ENCODE measurements at regions not wholly inside any gene's neighbourhood (a gene's known extent, or its start where the extent isn't known, plus 50 kb on each side); places are given as distances from the start of the nearest gene placed in this dataset.

DNA sequence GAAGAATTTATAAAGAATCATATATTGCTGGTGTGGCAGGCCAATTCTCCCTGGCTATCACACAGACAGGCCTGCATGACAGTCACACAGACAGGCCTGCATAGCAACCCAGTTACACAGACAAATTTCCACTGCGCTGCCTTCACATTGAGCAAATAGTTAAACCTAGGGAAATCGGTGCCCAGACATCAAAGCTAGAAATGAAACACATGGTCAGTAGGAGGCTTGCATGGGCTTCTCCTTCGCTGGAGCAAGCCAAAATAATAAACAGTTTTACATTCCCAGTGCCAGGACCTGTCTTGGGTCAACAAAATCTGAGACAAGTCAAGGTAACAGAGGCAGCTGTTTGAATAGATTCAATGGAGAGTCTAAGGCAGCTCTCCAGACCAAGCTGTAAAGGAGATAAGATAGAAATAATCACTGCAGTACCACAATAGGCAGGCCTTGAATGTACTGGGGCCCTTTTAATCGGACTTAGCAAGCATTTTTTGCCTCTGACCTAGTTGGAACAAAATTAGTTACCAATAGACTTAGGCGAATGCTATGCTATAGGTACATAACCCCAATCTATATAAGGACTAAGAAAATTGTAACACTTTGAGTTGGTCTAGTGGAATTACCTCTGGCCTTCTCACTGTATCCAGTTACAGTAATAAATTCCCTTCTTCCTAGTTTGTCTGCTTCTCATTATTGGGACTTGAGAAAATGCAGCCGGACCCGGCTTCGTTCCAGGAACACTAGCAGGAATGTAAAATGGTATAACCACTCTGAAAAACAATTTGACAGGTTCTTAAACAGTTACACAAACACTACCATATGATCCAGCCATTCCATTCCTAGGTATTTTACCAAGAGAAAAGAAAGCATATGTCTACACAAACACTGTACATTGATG lies 274.7 kb upstream of the UBE2E2 start:
- DNase-seq = no peak
- H3K36me3 ChIP-seq = no peaks in the 10 kb centered on the region
- H3K4me3 ChIP-seq = no peak overlapping the region
- H3K9me3 ChIP-seq = no peaks in the 10 kb centered on the region
- no peaks in the 10 kb centered on the region for H3K27me3 ChIP-seq

DNA sequence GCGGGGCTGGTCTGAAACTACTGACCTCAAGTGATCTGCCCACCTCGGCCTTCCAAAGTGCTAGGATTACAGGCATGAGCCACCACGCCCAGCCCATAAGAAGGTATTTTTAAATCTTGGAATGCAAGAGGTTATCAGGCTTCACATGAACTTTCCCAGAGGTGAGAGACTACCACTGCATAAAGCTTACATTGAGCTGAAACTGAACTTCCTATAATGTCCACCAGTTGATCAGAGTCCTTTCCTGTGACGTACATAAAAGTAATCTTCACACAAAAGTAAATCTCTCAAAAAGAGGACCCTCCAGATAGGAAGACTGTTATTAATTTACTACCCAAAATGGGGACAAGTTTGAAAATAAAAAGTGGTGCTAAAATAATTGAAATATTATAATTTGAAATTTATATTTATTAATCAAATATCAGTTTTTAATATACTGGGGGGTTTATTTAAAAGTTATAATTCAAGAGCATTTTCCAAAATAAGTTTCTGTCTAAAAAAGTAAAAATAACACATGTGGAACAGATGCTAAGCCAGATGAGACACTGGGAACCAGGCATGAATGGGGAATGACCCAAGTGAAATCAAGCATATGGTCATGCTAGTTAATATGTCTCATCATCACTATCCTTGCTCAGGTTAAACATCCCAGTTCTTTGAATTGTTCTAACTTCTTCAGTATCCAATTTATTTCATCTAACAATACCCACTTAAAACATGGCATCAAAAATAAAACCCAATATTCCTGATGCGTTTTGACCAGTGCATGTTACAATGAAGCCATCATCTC lies 269.9 kb upstream of the UBE2E2 start:
- Histone ChIP-seq H3K9me3 (no peaks in the 10 kb centered on the region), H3K27me3 (no peaks in the 10 kb centered on the region), H3K4me3 (no peak overlapping the region), H3K36me3 (no peaks in the 10 kb centered on the region)
- no peak for DNase-seq

DNA sequence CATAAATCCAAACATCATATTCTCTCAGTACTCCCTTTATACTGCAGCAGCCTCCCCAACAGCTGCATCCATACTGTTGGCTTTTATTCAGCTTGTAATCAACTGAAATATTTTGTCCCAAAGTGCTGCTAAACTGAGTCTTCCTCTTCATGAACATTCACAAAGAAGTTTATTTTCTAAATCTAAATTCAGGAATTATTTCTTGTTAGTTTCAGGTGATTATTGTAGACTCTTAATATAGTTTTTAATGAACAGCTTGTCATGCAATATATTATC lies 269.3 kb upstream of the UBE2E2 start:
- Histone ChIP-seq H3K36me3 (no peaks in the 10 kb centered on the region), H3K4me3 (no peak overlapping the region), H3K27me3 (no peaks in the 10 kb centered on the region), H3K9me3 (no peaks in the 10 kb centered on the region)
- DNase-seq = no peak

DNA sequence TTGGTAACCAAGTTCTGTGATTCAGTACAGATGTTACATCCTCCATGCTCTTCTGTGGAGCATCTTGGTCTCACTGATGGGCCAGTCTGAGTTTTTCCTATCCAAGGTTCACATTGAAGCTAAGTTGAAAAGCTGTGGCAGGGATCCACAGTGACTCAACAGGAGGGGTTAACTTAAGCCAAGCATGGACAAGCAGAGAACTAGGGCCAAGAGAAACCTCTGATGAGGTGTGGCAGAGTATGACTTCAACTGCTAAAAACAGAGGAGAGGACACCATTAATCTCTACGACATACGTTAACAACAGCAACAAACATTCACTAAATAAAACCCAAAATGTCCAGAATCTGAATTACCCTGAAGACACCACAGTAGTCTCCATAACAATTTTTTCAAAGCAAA lies 268.1 kb upstream of the UBE2E2 start:
- no peaks in the 10 kb centered on the region for H3K36me3 ChIP-seq
- H3K27me3 ChIP-seq = no peaks in the 10 kb centered on the region
- DNase-seq = peak; percentile 30
- H3K4me3 ChIP-seq = no peak overlapping the region
- no peaks in the 10 kb centered on the region for H3K9me3 ChIP-seq

DNA sequence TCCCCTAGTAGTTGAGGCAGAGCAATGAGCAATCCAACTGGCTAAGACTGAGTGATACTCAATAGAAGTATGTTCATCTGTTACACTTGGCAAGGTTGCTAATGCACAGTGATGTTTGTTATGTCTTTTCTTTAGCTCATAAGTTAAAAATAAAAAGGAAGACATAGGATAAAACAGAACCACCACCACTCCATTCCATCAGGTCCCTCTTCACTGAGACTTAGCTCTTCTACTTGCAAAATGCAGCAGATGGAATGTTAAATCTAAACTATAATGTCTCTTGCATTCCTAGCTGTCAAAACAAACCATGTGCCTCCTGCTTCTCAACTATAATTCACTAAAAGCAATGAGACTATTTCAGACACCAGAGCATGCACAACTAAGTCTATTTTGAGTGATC lies 265.6 kb upstream of the UBE2E2 start:
- no peaks in the 10 kb centered on the region for H3K36me3 ChIP-seq
- no peak for DNase-seq
- no peak overlapping the region for H3K4me3 ChIP-seq
- H3K27me3 ChIP-seq = no peaks in the 10 kb centered on the region
- no peaks in the 10 kb centered on the region for H3K9me3 ChIP-seq

DNA sequence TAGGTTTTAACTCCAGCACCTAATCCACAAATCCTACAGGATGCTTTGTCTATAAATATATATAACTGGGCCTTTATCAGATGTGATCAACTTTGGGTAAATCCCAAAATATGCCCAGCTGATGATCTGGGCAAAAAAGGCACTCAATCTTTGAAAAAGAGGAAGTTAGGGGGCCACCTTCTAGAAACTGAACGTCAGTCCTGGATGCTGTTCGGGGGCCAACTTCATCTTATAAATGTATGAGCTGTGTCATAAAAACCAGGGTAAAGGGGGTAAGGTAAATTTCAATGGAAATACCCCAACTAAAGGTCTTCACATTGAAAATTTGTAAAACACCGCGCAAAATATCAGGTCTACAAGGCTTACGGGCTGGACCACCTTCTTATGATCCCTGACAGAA lies 264.4 kb upstream of the UBE2E2 start:
- H3K36me3 ChIP-seq = no peaks in the 10 kb centered on the region
- no peak for DNase-seq
- H3K4me3 ChIP-seq = no peak overlapping the region
- no peaks in the 10 kb centered on the region for H3K27me3 ChIP-seq
- no peaks in the 10 kb centered on the region for H3K9me3 ChIP-seq

DNA sequence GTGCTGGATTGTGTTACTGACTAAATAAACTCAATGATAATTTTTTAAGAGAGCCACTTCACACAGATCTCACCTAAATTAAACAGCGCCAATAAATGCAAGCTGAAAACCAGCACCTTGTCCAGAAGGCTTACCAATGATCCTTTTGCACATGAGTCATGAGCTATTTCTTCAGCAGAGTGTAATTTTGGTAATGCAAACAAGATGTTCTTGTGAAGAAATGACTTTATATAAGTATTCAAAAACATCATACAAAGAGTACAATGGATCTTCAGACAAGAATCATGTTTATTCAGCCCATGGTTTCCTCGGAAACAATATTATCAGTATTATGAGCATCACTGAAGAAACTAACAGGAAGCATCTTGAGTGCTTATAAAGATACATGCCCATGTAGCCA lies 263.8 kb upstream of the UBE2E2 start:
- no peak overlapping the region for H3K4me3 ChIP-seq
- no peaks in the 10 kb centered on the region for H3K9me3 ChIP-seq
- H3K36me3 ChIP-seq = no peaks in the 10 kb centered on the region
- H3K27me3 ChIP-seq = no peaks in the 10 kb centered on the region
- DNase-seq = no peak

DNA sequence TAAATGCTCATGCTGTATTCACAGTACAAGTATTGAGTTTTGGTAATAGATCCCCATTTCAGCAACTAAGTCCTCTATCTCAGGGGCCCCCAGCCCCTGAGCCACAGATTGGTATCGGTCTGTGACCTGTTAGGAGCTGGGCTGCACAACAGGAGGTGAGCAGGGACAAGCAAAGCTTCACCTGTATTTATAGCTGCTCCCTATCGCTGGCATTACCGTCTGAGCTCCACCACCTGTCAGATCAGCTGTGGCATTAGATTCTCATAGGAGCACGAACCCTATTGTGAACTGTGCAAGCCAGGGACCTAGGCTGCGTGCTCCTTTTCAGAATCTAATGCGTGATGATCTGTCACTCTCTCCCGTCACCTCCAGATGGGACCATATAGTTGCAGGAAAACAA lies 262.8 kb upstream of the UBE2E2 start:
- Histone ChIP-seq H3K4me3 (no peak overlapping the region), H3K9me3 (no peaks in the 10 kb centered on the region), H3K36me3 (no peaks in the 10 kb centered on the region), H3K27me3 (no peaks in the 10 kb centered on the region)
- DNase-seq = no peak

DNA sequence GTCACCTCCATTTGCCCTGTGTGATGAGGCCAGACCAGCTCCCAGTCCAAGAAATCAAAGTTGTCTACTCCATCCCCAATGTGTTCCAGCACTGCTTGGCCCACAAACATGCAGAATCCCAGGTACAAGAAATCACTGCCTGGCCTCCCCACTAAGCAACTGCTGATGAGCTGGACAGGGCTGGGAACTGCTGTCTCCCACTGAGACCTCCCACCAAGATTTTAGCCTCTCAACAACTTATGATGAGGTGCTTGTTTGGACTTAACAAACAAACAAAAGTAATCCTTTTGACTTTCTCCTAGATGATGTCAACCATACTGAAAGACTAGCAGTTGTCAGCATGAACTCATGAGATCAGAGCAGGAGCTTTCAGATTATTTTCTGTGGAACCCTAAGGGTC lies 260.1 kb upstream of the UBE2E2 start:
- DNase-seq = no peak
- Histone ChIP-seq H3K27me3 (no peaks in the 10 kb centered on the region), H3K9me3 (no peaks in the 10 kb centered on the region), H3K4me3 (no peak overlapping the region), H3K36me3 (no peaks in the 10 kb centered on the region)

DNA sequence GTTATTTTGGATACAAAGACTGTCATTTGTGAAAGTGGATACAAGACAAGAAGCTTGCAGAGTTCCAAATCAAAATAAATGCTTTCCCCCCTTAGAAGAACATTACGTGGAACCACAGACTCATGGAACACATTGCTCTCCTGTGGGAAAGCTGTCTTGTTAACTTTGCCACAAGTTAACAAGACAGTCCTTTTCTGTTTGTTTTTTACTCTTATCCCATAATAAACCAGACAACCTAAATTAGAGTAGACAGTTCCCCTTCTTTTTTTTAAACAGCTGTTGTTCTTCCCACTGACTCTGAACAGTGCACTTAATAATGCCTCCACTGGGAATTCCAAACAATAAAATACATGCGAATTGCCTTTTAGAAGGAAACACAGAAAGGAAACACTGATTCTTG lies 255.3 kb upstream of the UBE2E2 start:
- Histone ChIP-seq H3K36me3 (no peaks in the 10 kb centered on the region), H3K27me3 (no peaks in the 10 kb centered on the region), H3K4me3 (no peak overlapping the region), H3K9me3 (no peaks in the 10 kb centered on the region)
- no peak for DNase-seq

DNA sequence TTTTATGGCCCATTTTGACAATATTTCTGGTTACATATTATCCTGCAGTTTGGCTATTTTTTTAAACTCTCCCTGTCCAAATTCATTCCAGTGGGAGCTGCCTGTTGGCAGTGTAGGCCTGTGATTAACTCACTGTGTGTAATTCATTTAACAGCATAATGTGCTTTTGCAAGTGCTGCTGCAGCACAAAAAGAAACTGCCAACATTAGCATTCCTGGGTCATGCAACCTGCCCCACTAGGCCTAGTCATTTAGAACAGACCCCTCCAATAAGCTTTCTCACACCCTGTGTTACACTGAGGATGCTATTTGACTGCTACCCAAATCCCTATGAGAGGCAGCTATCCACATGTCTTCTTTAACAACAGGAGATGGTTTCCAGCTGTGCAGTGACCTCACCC lies 251.2 kb upstream of the UBE2E2 start:
- peak; percentile 2 for DNase-seq
- H3K9me3 ChIP-seq = no peaks in the 10 kb centered on the region
- H3K4me3 ChIP-seq = no peak overlapping the region
- no peaks in the 10 kb centered on the region for H3K36me3 ChIP-seq
- no peaks in the 10 kb centered on the region for H3K27me3 ChIP-seq

DNA sequence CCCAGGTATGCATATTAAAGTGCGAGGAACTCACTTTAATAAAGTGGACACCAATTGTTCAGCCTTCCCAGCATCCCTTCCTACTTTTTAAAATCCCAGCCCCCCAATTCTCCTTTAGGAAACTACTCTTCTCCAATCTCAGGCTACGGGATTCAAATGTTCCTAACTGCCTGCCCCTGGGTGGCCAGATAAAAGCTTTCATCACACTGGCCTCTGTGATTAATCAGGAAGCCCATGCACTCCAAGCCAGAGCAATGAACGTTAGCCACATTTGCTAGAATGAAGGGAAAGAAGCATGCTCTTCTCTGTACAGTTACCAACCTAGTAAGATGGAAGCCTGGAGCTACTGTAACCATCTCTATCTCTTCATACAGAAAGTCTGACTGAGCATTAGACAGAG lies 250.3 kb upstream of the UBE2E2 start:
- Histone ChIP-seq H3K27me3 (no peaks in the 10 kb centered on the region), H3K9me3 (no peaks in the 10 kb centered on the region), H3K36me3 (no peaks in the 10 kb centered on the region), H3K4me3 (no peak overlapping the region)
- no peak for DNase-seq

DNA sequence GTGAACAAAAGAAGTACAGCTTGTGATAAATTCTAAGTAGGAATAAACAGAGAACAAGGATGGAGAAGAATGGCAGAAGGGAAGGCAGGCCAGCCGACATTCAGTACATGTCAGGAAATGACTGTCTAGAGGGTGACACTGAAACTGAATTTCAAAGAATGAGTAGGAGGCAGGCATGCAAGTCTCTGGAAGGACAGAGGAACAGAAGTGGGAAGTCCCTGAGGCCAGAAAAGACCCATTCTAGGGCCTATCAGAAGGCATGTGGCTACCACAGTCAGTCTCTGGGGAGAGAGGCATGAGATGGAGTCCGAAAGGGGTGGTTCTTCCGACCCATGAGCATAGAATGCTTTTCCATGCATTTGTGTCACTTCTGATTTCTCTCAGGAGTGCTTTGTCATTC lies 243.5 kb upstream of the UBE2E2 start:
- no peak overlapping the region for H3K4me3 ChIP-seq

DNA sequence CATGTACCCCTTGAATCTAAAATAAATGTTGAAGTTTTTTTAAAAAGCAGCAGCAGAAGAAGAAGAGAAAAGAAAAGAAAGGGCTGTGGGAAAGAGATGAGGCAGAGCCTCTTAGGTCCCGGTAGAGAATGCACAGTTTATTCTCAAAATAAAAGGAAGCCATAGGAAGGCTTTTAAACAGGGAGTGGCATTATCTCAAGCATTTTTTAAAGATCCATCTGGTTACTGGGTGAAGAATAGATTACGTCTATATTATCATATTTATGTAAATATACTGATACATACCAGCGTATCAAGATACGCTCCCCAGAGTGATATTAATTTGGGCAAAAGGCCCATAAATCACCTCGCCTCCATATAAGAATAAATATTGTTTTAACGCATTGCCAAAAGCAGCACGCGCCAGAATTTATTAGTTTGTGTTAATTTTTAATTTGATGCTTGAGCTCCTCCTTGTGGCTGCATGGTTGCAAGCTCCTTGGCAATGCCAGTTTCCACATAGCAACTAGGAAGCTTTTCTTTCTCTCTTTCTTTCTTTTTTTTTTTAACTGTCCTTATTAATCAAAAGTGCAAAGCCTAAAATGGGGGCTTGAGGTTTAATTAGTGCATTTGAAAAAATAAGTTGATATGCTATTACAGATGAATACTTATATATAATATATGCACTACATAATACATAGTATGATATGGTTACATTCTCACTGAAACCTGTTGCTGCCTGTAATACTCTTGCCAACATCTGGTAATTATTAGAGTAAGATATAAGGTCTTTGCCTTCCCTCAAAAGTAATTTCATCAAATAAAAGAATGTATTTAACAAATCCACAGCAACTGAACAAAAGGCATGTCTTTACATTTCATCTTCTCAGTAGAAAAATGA lies 242.8 kb upstream of the UBE2E2 start:
- H3K27me3 ChIP-seq = no peaks in the 10 kb centered on the region
- no peaks in the 10 kb centered on the region for H3K36me3 ChIP-seq
- no peaks in the 10 kb centered on the region for H3K9me3 ChIP-seq
- no peak overlapping the region for H3K4me3 ChIP-seq
- no peak for DNase-seq

More for the DNA sequence above, 243.5 kb upstream of the UBE2E2 start:
- DNase-seq = no peak
- no peaks in the 10 kb centered on the region for H3K9me3 ChIP-seq
- H3K27me3 ChIP-seq = no peaks in the 10 kb centered on the region
- H3K36me3 ChIP-seq = no peaks in the 10 kb centered on the region

DNA sequence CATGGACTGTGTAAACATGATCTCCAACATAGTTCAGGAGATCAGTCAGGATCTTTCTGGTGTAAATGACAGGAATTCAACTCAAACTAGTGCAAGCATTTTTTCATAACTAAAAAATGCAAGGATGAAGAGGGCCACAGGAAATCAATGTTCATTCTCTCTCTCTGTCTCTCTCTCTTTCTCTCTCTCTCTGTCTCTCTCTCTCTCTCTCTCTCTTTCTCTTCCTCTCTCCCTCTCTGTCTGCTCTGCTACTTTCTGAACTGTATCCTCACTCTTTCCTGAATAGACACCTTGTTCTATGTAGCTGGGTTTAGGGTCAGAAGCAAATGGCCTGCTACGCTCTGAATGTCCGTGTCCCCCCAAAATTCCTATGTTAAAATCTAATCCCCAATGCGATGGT lies 240.9 kb upstream of the UBE2E2 start:
- no peak for DNase-seq
- Histone ChIP-seq H3K36me3 (no peaks in the 10 kb centered on the region), H3K4me3 (no peak overlapping the region), H3K9me3 (no peaks in the 10 kb centered on the region), H3K27me3 (no peaks in the 10 kb centered on the region)

DNA sequence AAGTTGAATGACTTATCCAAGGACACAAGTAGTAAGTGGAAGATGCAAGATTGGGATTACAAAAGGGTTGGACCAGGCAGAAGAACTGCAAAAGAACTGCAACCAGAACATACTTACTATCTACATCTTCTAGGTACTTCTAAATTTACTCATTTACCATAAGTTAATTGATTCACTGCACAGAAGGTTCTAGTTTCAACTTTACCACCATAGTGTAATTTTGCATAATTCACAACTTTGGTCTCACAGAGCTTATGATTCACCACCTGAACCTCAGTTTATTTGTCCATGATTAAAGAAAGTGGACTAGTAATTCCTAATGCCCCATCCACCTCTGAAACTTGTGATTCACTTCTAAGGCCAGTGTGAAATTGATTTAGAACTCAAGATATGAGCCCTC lies 236.8 kb upstream of the UBE2E2 start:
- H3K27me3 ChIP-seq = no peaks in the 10 kb centered on the region
- DNase-seq = no peak
- H3K4me3 ChIP-seq = no peak overlapping the region
- H3K9me3 ChIP-seq = no peaks in the 10 kb centered on the region
- no peaks in the 10 kb centered on the region for H3K36me3 ChIP-seq

DNA sequence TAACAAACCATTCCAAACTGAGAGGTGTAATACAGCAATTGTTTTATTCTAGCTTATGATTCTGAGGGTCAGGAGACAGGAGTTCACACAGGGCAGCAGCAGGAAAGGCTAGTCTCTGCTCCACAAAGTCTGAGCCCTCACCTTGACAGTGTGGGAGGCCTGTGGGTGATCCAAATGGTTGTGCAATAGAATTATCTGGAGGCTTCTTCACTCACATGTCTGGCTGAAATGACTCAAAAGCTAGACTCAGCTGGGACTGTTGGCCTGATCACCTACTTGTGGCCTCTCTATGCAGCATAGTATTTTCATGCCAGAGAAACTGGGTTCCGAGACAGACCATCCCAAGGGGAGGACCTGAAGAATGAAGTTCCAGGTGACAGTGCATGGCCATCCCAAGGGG lies 233.9 kb upstream of the UBE2E2 start:
- Histone ChIP-seq H3K9me3 (no peaks in the 10 kb centered on the region), H3K4me3 (no peak overlapping the region), H3K27me3 (no peaks in the 10 kb centered on the region), H3K36me3 (no peaks in the 10 kb centered on the region)
- no peak for DNase-seq

Measured in MG63 (cell line).